Activated CD8-positive, alpha-beta memory T cell treated with anti-CD3 and anti-CD28 coated beads, Interleukin-2, amount 10 ng/mL, durations not matched to agents 7 days and 5 days (primary cell): ENCODE measurements at regions not wholly inside any gene's neighbourhood (a gene's known extent, or its start where the extent isn't known, plus 50 kb on each side); places are given as distances from the start of the nearest gene placed in this dataset.

Experiments used
- ATAC-seq: fragments of 150-1000 bp; cut with Tn5 transposase; one replicate; pipeline ENCODE4 v1.10.0; 2021; ENCODE audit warnings: moderate library complexity
- CTCF ChIA-PET: fragments of 350-600 bp; sonication (Branson Sonifier 250); formaldehyde crosslinking; loops from one replicate; lab custom pipeline; 2021; ENCODE audit warnings: antibody characterized with exemption; lab: Charles Lee
- DNase-seq: peaks from one replicate; pipeline ENCODE4 v3.0.0-alpha.2; 2020
- H3K27ac Mint-ChIP-seq: one replicate; pipeline ENCODE4 v1.8.0; 2021; ENCODE audit warnings: mild to moderate bottlenecking, mixed read lengths
- H3K27me3 Mint-ChIP-seq: one replicate; pipeline ENCODE4 v1.8.0; 2021; ENCODE audit warnings: mixed read lengths
- H3K36me3 Mint-ChIP-seq: one replicate; pipeline ENCODE4 v1.8.0; 2021; ENCODE audit warnings: mild to moderate bottlenecking, mixed read lengths
- H3K4me1 Mint-ChIP-seq: one replicate; pipeline ENCODE4 v1.8.0; 2021; ENCODE audit warnings: mixed read lengths
- H3K4me3 Mint-ChIP-seq: one replicate; pipeline ENCODE4 v1.8.0; 2021; ENCODE audit warnings: mild to moderate bottlenecking, moderate library complexity, mixed read lengths
- H3K9me3 Mint-ChIP-seq: one replicate; pipeline ENCODE4 v1.8.0; 2022; ENCODE audit warnings: low read depth, mixed read lengths

DNA sequence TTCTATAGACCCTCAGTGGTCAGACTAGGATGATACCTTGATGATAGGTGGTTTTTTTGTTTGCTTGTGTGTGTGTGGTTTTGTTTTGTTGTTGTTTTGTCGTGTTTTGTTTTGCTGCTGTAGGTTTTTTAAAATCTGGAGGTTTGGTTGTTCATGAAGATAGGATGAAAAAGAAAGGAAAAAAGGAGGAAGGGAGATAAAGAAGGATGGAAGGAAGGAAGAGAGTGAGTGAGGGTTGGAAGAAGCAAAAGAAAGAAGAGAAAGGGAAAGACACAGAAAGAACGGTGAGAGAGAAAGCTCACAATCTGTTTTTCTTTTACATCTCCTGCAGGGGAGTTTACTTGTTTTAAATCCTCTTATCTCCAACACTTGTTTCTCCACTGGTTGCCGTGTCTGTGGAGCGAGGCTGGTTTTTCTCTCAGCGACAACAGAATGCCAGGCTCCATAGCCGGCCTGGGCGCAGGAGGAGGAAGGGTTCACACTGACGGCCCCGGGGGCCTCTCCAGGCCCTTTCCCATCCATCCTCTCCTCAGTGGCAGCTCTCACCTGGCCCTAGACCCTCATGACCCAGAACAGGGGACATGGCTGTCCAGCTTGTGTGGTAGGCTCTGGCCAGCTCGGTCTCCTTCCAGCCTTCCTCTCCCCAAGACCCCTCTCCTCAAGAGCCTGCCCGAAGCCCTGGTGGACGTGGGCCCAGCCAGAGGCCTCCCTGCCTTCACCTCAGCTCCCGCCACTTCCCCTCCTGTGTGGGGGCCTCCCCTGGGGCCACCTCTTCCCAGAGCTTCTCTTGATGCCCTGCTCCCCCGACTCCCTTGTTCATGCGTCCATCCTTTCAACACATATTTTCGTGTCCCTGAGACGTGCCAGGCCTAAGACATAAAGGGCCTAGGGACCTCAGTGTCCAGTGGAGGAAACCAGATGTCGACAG is 168.4 kb downstream of the VEGFA start:
- no peak for DNase-seq
- no peak overlapping the region for H3K27ac Mint-ChIP-seq
- CTCF ChIA-PET: no interaction called here
- H3K4me3 Mint-ChIP-seq: no peak overlapping the region
- no peaks in the 10 kb centered on the region for H3K4me1 Mint-ChIP-seq
- ATAC-seq: no peak
- H3K27me3 Mint-ChIP-seq: peaks cover 2% of the 10 kb centered on the region
- H3K36me3 Mint-ChIP-seq: no peaks in the 10 kb centered on the region
- H3K9me3 Mint-ChIP-seq: no peaks in the 10 kb centered on the region

- Mint-ChIP-seq H3K36me3 (no peaks in the 10 kb centered on the region), H3K4me3 (no peak overlapping the region), H3K9me3 (no peaks in the 10 kb centered on the region), H3K27ac (no peak overlapping the region), H3K4me1 (no peaks in the 10 kb centered on the region), H3K27me3 (peaks cover 2% of the 10 kb centered on the region)
- CTCF ChIA-PET: no interaction called here
- no peak for ATAC-seq
- DNase-seq: no peak
These were observed 167.5 kb downstream of the VEGFA start for GRCh38 chr6:43937236-43938177.

DNA sequence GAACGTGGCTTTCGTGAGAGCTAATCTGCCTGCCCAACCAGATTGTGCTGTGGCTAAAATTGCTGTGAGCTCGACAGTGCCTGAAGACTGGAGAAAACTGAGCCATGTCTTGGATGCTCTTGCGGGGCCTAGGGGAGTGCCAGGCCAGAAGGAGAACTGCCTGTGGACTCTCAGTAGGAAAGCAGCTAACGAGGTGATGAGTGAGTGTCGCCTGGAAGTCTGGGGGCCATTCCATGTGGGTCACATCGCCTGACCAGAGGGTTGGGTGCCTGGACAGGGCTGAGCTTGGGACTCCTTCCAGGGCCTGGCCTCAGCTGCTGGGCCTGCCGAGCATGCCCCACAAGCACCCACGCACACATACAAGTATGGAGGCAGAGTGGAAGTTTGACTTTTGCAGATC is 166.5 kb downstream of the VEGFA start:
- no peaks in the 10 kb centered on the region for H3K9me3 Mint-ChIP-seq
- no peak overlapping the region for H3K4me3 Mint-ChIP-seq
- CTCF ChIA-PET: no interaction called here
- ATAC-seq (no peak), DNase-seq (no peak)
- H3K27ac Mint-ChIP-seq: no peak overlapping the region
- no peaks in the 10 kb centered on the region for H3K36me3 Mint-ChIP-seq
- peaks cover 2% of the 10 kb centered on the region for H3K27me3 Mint-ChIP-seq
- no peaks in the 10 kb centered on the region for H3K4me1 Mint-ChIP-seq

GRCh38 chr6:43935921-43936439 is 166.0 kb downstream of the VEGFA start:
- H3K27me3 Mint-ChIP-seq: peaks cover 2% of the 10 kb centered on the region
- no peaks in the 10 kb centered on the region for H3K36me3 Mint-ChIP-seq
- ATAC-seq: no peak
- CTCF ChIA-PET: no interaction called here
- no peak overlapping the region for H3K27ac Mint-ChIP-seq
- H3K4me3 Mint-ChIP-seq: no peak overlapping the region
- DNase-seq: no peak
- H3K4me1 Mint-ChIP-seq: no peaks in the 10 kb centered on the region
- no peaks in the 10 kb centered on the region for H3K9me3 Mint-ChIP-seq

GRCh38 chr6:43934803-43935602 is 165.0 kb downstream of the VEGFA start:
- Mint-ChIP-seq H3K27ac (no peak overlapping the region), H3K4me1 (no peaks in the 10 kb centered on the region), H3K4me3 (no peak overlapping the region), H3K27me3 (peaks cover 2% of the 10 kb centered on the region), H3K9me3 (no peaks in the 10 kb centered on the region), H3K36me3 (no peaks in the 10 kb centered on the region)
- DNase-seq (no peak), ATAC-seq (no peak)
- CTCF ChIA-PET: no interaction called here

- no peaks in the 10 kb centered on the region for H3K4me1 Mint-ChIP-seq
- H3K9me3 Mint-ChIP-seq: no peaks in the 10 kb centered on the region
- DNase-seq (no peak), ATAC-seq (no peak)
- no peak overlapping the region for H3K4me3 Mint-ChIP-seq
- peaks cover 2% of the 10 kb centered on the region for H3K27me3 Mint-ChIP-seq
- CTCF ChIA-PET: no interaction called here
- no peak overlapping the region for H3K27ac Mint-ChIP-seq
- H3K36me3 Mint-ChIP-seq: no peaks in the 10 kb centered on the region
These were observed 164.3 kb downstream of the VEGFA start for GRCh38 chr6:43934183-43934802.

DNA sequence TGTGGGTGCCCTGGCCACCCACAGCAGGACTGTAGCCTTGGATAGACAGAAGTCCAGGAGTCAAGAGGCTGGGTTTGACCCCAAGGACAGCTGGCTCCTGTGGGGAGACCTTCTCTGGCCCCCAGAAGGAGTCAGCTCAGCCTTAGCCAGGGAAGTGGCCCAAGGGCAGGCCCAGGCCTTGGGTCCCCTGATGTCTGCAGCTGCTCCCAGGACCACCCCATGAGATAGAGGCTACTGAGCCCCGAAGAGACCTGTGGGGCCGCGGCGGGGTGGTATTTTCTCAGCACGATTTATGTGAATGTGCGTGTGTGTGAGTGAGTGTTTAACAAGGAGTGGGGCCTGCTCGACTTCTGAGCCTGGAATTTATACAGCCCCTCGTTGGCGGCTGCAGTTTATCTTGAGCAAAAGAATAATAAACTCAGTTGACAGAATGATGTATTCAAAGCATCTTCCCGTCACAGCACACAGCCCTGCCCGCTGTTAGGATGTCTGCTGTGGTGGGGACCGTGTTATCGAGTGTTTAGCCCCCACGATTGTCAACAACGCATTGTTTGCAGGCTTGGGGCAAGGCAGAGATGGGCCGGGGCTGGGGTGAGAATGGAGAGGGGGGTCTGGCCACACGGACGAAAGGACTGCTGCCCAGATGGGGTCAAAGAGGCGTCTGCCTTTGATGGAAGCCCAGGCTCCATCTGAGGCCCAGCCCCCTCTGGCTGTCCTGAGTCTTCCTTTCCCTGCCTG is 163.3 kb downstream of the VEGFA start:
- DNase-seq: no peak
- no peak for ATAC-seq
- Mint-ChIP-seq H3K9me3 (no peaks in the 10 kb centered on the region), H3K27me3 (peaks cover 2% of the 10 kb centered on the region), H3K4me1 (no peaks in the 10 kb centered on the region), H3K36me3 (no peaks in the 10 kb centered on the region), H3K4me3 (no peak overlapping the region), H3K27ac (no peak overlapping the region)
- CTCF ChIA-PET: no interaction called here

DNA sequence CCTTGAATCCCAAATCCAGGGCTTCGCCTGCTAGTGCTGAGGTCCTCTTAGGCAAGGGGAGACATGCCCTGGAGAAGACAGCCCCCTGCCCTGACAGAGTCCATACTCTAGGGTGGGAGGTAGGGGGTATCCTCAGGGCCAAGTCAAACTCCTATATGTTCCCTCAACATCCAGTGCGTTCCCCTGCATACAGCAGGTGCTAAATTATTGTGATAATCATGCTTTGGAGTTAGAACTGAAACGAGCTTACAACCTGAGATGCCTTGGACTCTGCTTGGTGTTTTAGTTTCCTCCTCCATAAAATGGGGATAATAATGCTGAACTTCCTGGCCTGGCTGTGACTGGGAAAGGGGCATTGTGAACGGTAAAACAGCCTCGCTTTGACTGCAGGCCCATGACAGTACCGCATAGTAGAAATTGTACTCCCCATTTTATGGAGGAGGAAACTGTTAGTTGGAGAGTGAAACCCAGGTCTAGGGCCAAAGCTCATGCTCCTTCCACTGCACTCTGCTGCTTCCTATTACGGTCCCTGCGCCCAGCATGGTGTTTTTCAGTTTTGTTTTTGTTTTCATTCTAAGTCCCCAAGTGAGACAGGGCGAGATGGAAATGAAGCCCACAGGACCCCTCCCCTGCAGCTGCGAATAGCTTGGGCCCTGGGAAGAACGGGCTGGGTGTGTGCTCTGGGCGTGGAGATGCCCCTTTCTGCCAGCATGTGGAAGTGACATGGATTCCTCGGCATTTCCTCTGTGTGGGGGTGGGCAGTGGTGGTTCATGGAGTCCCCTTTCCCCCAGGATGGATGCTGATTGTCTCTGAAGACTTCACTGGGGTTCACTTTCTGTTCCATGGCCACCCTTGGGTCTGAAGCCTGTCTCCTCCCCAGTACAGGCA is 162.5 kb downstream of the VEGFA start:
- H3K4me1 Mint-ChIP-seq: peaks cover 2% of the 10 kb centered on the region
- H3K27ac Mint-ChIP-seq: no peak overlapping the region
- H3K4me3 Mint-ChIP-seq: no peak overlapping the region
- no peaks in the 10 kb centered on the region for H3K9me3 Mint-ChIP-seq
- DNase-seq (no peak), ATAC-seq (no peak)
- no peaks in the 10 kb centered on the region for H3K27me3 Mint-ChIP-seq
- no peaks in the 10 kb centered on the region for H3K36me3 Mint-ChIP-seq
- CTCF ChIA-PET: no interaction called here

- no peak overlapping the region for H3K27ac Mint-ChIP-seq
- CTCF ChIA-PET: no interaction called here
- DNase-seq: no peak
These were observed 161.2 kb downstream of the VEGFA start for GRCh38 chr6:43931201-43931600.

GRCh38 chr6:43930440-43931154 is 160.6 kb downstream of the VEGFA start:
- H3K9me3 Mint-ChIP-seq: no peaks in the 10 kb centered on the region
- ATAC-seq (no peak), DNase-seq (no peak)
- H3K27me3 Mint-ChIP-seq: no peaks in the 10 kb centered on the region
- CTCF ChIA-PET: no interaction called here
- no peaks in the 10 kb centered on the region for H3K36me3 Mint-ChIP-seq
- no peak overlapping the region for H3K4me3 Mint-ChIP-seq
- no peak overlapping the region for H3K27ac Mint-ChIP-seq
- H3K4me1 Mint-ChIP-seq: peaks cover 2% of the 10 kb centered on the region

More at GRCh38 chr6:43931201-43931600, 161.2 kb downstream of the VEGFA start:
- peaks cover 2% of the 10 kb centered on the region for H3K4me1 Mint-ChIP-seq
- no peaks in the 10 kb centered on the region for H3K36me3 Mint-ChIP-seq
- H3K27me3 Mint-ChIP-seq: no peaks in the 10 kb centered on the region
- H3K9me3 Mint-ChIP-seq: no peaks in the 10 kb centered on the region
- no peak overlapping the region for H3K4me3 Mint-ChIP-seq
- no peak for ATAC-seq

- Mint-ChIP-seq H3K4me3 (no peak overlapping the region), H3K9me3 (no peaks in the 10 kb centered on the region), H3K27ac (no peak overlapping the region), H3K36me3 (no peaks in the 10 kb centered on the region), H3K4me1 (peaks cover 7% of the 10 kb centered on the region), H3K27me3 (no peaks in the 10 kb centered on the region)
- DNase-seq (no peak), ATAC-seq (no peak)
- CTCF ChIA-PET: no interaction called here
These were observed 159.5 kb downstream of the VEGFA start for GRCh38 chr6:43929511-43929910.
